ENCODE measurements at regions not wholly inside any gene's neighbourhood (a gene's known extent, or its start where the extent isn't known, plus 50 kb on each side); places are given as distances from the start of the nearest gene placed in this dataset.

- TF ChIP-seq CCAR2 (IDR thresholded peaks at IDR 0.05; ENCODE audit: low read depth, low read length) = no peak
Observed at GRCh38 chr7:54392935-54393334, 149.2 kb upstream of the VSTM2A start (continued).

DNA sequence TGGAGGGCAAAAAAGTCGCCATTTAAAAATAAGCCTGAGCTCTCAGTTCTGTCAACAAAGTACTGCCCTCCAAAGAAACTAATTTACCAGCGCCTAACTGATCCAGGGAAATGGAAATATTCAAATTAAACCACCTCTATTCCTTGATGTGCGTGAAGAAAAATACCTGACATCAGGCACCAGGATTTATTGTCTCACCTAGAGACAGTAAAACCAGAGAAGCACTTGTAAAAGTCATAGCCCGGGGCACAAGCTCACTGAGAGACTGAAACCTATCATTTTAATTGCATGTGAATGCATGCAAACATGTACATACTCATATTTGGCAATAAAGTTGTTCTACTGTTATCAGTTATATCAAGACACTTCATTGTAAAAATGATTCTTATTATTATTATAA is 147.3 kb upstream of the VSTM2A start:
- H3K36me3 ChIP-seq (ENCODE audit: control insufficient read depth, insufficient read depth, low read length) = no peaks in the 10 kb centered on the region
- no peaks in the 10 kb centered on the region for H3K27me3 ChIP-seq (ENCODE audit: control insufficient read depth in 2 of 2, insufficient read depth in 2 of 2, low read length in 2 of 2)
- in situ Hi-C loops (cut with MboI) (no loop called here), intact Hi-C loops (cut with micrococcal nuclease) (no loop called here)
- no peaks in the 10 kb centered on the region for H3K9me1 ChIP-seq (ENCODE audit: control insufficient read depth, insufficient read depth, low read length)
- FAIRE-seq = no peak
- no peak overlapping the region for H3K27ac ChIP-seq (ENCODE audit: extremely low read depth, low read depth, low read length)
- no peak overlapping the region for H3K4me3 ChIP-seq
- no TSS peak for BruUV-seq (replicated peaks)
- 0 out of 2 replicates have a peak, but pooled peaks cover 2% of the 10 kb centered on the region for H3K9me3 ChIP-seq (replicated peaks; ENCODE audit: control insufficient read depth, insufficient read depth, low read depth, low read length)
- POLR2A ChIA-PET = no interaction called here
- no peak overlapping the region for H3K4me2 ChIP-seq (ENCODE audit: insufficient read depth, low read length)
- no peak overlapping the region for H2AFZ ChIP-seq (ENCODE audit: low read depth, low read length)
- no peaks in the 10 kb centered on the region for H3K79me2 ChIP-seq (ENCODE audit: control insufficient read depth, insufficient read depth, low read length)
- 8% methylated on average over 3 of the region's 4 CpGs for WGBS (ENCODE audit: insufficient coverage, low coverage, missing lambda C conversion rate)
- no peak for DNase-seq (ENCODE audit: extremely low read depth in 1 of 4, low spot score in 3 of 4)
- H3K4me1 ChIP-seq (replicated peaks in 1 of 2; ENCODE audit: control insufficient read depth in 2 of 2, insufficient read depth in 2 of 2, low read length in 2 of 2) = no peaks in the 10 kb centered on the region
- H3K9ac ChIP-seq (ENCODE audit: insufficient read depth in 1 of 2, low read depth in 2 of 2, low read length in 2 of 2) = no peak overlapping the region
- no peak for ATAC-seq
- CTCF ChIA-PET (ENCODE audit: low intra/inter-chr PET ratio) = no interaction called here
- no peaks in the 10 kb centered on the region for H4K20me1 ChIP-seq (replicated peaks; ENCODE audit: control insufficient read depth, insufficient read depth, low read length)
- no peak for TF ChIP-seq ZNF830 (CRISPR knock-in tag; IDR thresholded peaks at IDR 0.05)
- no peak for TF ChIP-seq BMI1 (IDR thresholded peaks at IDR 0.05; ENCODE audit: low read length)
- TF ChIP-seq ZFP36 (IDR thresholded peaks at IDR 0.05; ENCODE audit: low read depth, low read length, partially characterized antibody) = no peak
- TF ChIP-seq GTF2F1 (IDR thresholded peaks at IDR 0.05; ENCODE audit: low read depth, low read length) = no peak
- no peak for TF ChIP-seq ZNF639 (CRISPR knock-in tag; conservative IDR thresholded peaks at IDR 0.05 in 1 of 2, IDR thresholded peaks at IDR 0.05 in 1 of 2)
- TF ChIP-seq KDM2B (CRISPR knock-in tag; IDR thresholded peaks at IDR 0.05) = no peak
- TF ChIP-seq, protein P1, sequence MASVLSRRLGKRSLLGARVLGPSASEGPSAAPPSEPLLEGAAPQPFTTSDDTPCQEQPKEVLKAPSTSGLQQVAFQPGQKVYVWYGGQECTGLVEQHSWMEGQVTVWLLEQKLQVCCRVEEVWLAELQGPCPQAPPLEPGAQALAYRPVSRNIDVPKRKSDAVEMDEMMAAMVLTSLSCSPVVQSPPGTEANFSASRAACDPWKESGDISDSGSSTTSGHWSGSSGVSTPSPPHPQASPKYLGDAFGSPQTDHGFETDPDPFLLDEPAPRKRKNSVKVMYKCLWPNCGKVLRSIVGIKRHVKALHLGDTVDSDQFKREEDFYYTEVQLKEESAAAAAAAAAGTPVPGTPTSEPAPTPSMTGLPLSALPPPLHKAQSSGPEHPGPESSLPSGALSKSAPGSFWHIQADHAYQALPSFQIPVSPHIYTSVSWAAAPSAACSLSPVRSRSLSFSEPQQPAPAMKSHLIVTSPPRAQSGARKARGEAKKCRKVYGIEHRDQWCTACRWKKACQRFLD (CRISPR knock-in tag; IDR thresholded peaks at IDR 0.05) = no peak
- TF ChIP-seq CBX2 (IDR thresholded peaks at IDR 0.05; ENCODE audit: insufficient read depth, low read length, poor library complexity, severe bottlenecking) = no peak
- no peak for TF ChIP-seq HNRNPL (IDR thresholded peaks at IDR 0.05; ENCODE audit: low read depth, low read length)
- no peak for TF ChIP-seq MTA3 (IDR thresholded peaks at IDR 0.05; ENCODE audit: borderline replicate concordance)
- TF ChIP-seq ZNF561 (CRISPR knock-in tag; conservative IDR thresholded peaks at IDR 0.05) = no peak
